HCT116 (cell line): ENCODE measurements at regions not wholly inside any gene's neighbourhood (a gene's known extent, or its start where the extent isn't known, plus 50 kb on each side); places are given as distances from the start of the nearest gene placed in this dataset.
A peak's percentile ranks its signal among the peaks of the same experiment; 100 is the strongest.

ENCODE experiments used
- ATAC-seq: fragments of 200-7000 bp; cut with Tn5 transposase; 2 replicates; pipeline ENCODE4 v1.9.1; 2020; ENCODE audit warnings: mild to moderate bottlenecking, moderate library complexity
- BruUV-seq: library from RNA; stranded (reverse); fragments of 400-500 nt; replicated peaks from 2 replicates; lab custom pipeline; 2021; lab: Mats Ljungman, UMichigan
- CTCF ChIA-PET: fragments of 300-600 bp; sonication (Branson Sonifier 250); formaldehyde crosslinking; loops from one replicate; lab custom pipeline; 2021; ENCODE audit warnings: antibody characterized with exemption; lab: Charles Lee
- POLR2A ChIA-PET: fragments of 300-600, 350-600 bp; sonication (Branson Sonifier 250); formaldehyde crosslinking; loops from one replicate; lab custom pipeline; 2021; ENCODE audit warnings: antibody characterized with exemption; lab: Charles Lee
- RAD21 ChIA-PET, 2 experiments: fragments of 300-600 bp; sonication (Branson Sonifier 250); formaldehyde crosslinking; loops; one replicate each; lab custom pipeline; 2023; ENCODE audit warnings: low total read pairs in 2 of 2; ENCODE audit not compliant: uncharacterized antibody in 2 of 2, unreplicated experiment in 2 of 2, low non-redundant PET in 1 of 2; lab: Charles Lee
- DNase-seq: peaks from one replicate; pipeline ENCODE4 v3.0.0-alpha.2; 2010; ENCODE audit warnings: low read depth, low spot score
- H2AFZ ChIP-seq: fragments of 200-600 bp; shearing (Covaris generic), sonication (generic); 2 replicates; pipeline ENCODE4 v1.6.1; 2017; ENCODE audit warnings: low read depth, mixed run types, mixed read lengths, antibody characterized with exemption, low read length; ENCODE audit not compliant: poor library complexity, severe bottlenecking
- H3K27ac ChIP-seq: 2 replicates; pipeline ENCODE4 v1.5.1; 2012; ENCODE audit warnings: low read depth, low read length
- H3K27me3 ChIP-seq: fragments of 200-600 bp; sonication (generic); 2 replicates; pipeline ENCODE4 v1.6.1; 2016; ENCODE audit warnings: mixed run types, low read length, mixed read lengths; ENCODE audit not compliant: insufficient read depth
- H3K36me3 ChIP-seq, 2 experiments: fragments of 200-500 bp in 1 of 2; fragments of 200-600 bp in 1 of 2; sonication (Bioruptor generic) in 1 of 2; sonication (generic) in 1 of 2; 2 replicates each; pipeline versions ENCODE4 v1.5.1 to v1.6.1; 2014 to 2016; ENCODE audit warnings: low read length in 2 of 2, inconsistent platforms in 1 of 2, mixed read lengths in 1 of 2, mixed run types in 1 of 2; ENCODE audit not compliant: insufficient read depth in 2 of 2, control insufficient read depth in 1 of 2
- H3K4me1 ChIP-seq, 2 experiments: fragments of 200-600 bp in 1 of 2; sonication (generic) in 1 of 2; 2 replicates each; pipeline versions ENCODE4 v1.5.1 to v1.6.1; 2012 to 2017; ENCODE audit warnings: low read length in 2 of 2, inconsistent platforms in 1 of 2, mild to moderate bottlenecking in 1 of 2, mixed read lengths in 1 of 2, mixed run types in 1 of 2, moderate library complexity in 1 of 2; ENCODE audit not compliant: insufficient read depth in 2 of 2, control insufficient read depth in 1 of 2
- H3K4me2 ChIP-seq: fragments of 200-600 bp; sonication (generic); 2 replicates; pipeline ENCODE4 v1.6.1; 2017; ENCODE audit warnings: mixed run types, low read length, mixed read lengths
- H3K4me3 ChIP-seq, 2 experiments: fragments of 200-600 bp in 1 of 2; sonication (generic) in 1 of 2; replicated peaks in 1 of 2; 2 replicates each; pipeline ENCODE4 v1.5.1; 2011 to 2016; ENCODE audit warnings: low read length in 2 of 2, control low read depth in 1 of 2, low read depth in 1 of 2, mild to moderate bottlenecking in 1 of 2, mixed read lengths in 1 of 2, mixed run types in 1 of 2
- H3K79me2 ChIP-seq: fragments of 200-600 bp; sonication (generic); 2 replicates; pipeline ENCODE4 v1.6.1; 2017; ENCODE audit warnings: mild to moderate bottlenecking, mixed run types, low read length, moderate library complexity, mixed read lengths; ENCODE audit not compliant: insufficient read depth
- H3K9ac ChIP-seq: fragments of 200-600 bp; sonication (generic); 2 replicates; pipeline ENCODE4 v1.6.1; 2016; ENCODE audit warnings: low read length, mixed read lengths
- H3K9me2 ChIP-seq: fragments of 200-600 bp; sonication (generic), shearing (Covaris generic); 2 replicates; pipeline ENCODE4 v1.6.1; 2017; ENCODE audit warnings: mixed run types, mild to moderate bottlenecking, moderate library complexity; ENCODE audit not compliant: insufficient read depth
- H3K9me3 ChIP-seq, 2 experiments: fragments of 200-500 bp in 1 of 2; fragments of 200-600 bp in 1 of 2; sonication (Bioruptor generic) in 1 of 2; sonication (generic) in 1 of 2; 2 replicates each; pipeline ENCODE4 v1.6.1; 2014 to 2017; ENCODE audit warnings: low read length in 2 of 2, mixed read lengths in 2 of 2, inconsistent platforms in 1 of 2, low read depth in 1 of 2, mild to moderate bottlenecking in 1 of 2, mixed run types in 1 of 2, moderate library complexity in 1 of 2; ENCODE audit not compliant: control insufficient read depth in 1 of 2, insufficient read depth in 1 of 2
- H4K20me1 ChIP-seq: fragments of 200-600 bp; sonication (generic), shearing (Covaris generic); 2 replicates; pipeline ENCODE4 v1.6.1; 2017; ENCODE audit warnings: mixed run types, mild to moderate bottlenecking, moderate library complexity; ENCODE audit not compliant: insufficient read depth
- CEBPB ChIP-seq: IDR thresholded peaks from 2 replicates; pipeline ENCODE4 v1.6.1; 2012; ENCODE audit warnings: low read depth
- EGR1 ChIP-seq: IDR thresholded peaks from 2 replicates; pipeline ENCODE4 v1.6.1; 2012; ENCODE audit warnings: low read depth
- EZH2 ChIP-seq: fragments of 200-600 bp; sonication (generic); IDR thresholded peaks from 2 replicates; pipeline ENCODE4 v1.6.1; 2017; ENCODE audit warnings: antibody characterized with exemption, mixed run types
- FOSL1 ChIP-seq: IDR thresholded peaks from 2 replicates; pipeline ENCODE4 v1.6.1; 2012; ENCODE audit warnings: low read depth
- POLR2A ChIP-seq: IDR thresholded peaks from 2 replicates; pipeline ENCODE4 v1.7.0; 2011; ENCODE audit warnings: borderline replicate concordance; ENCODE audit not compliant: insufficient read depth, insufficient read length; ENCODE audit errors: extremely low read depth
- POLR2AphosphoS5 ChIP-seq: IDR thresholded peaks from 2 replicates; pipeline ENCODE4 v1.6.1; 2011; ENCODE audit warnings: mild to moderate bottlenecking, low read depth, low read length, moderate library complexity
- SIN3A ChIP-seq: IDR thresholded peaks from 2 replicates; pipeline ENCODE4 v1.6.1; 2012; ENCODE audit warnings: low read depth
- SP1 ChIP-seq: IDR thresholded peaks from 2 replicates; pipeline ENCODE4 v1.6.1; 2012; ENCODE audit warnings: low read depth
- TCF7L2 ChIP-seq: IDR thresholded peaks from 2 replicates; pipeline ENCODE4 v1.7.0; 2011; ENCODE audit warnings: borderline replicate concordance, inconsistent platforms; ENCODE audit not compliant: insufficient read depth, insufficient read length; ENCODE audit errors: extremely low read depth
- YY1 ChIP-seq: IDR thresholded peaks from 2 replicates; pipeline ENCODE4 v1.6.1; 2011; ENCODE audit warnings: low read length, low read depth, moderate library complexity, mild to moderate bottlenecking; ENCODE audit not compliant: insufficient replicate concordance; ENCODE audit errors: extremely low read depth
- ZFX ChIP-seq: fragments of 450-650 bp; IDR thresholded peaks from 2 replicates; pipeline ENCODE4 v1.6.1; 2017
- ZNF274 ChIP-seq: fragments of 200-500 bp; sonication (Bioruptor generic); IDR thresholded peaks from 2 replicates; pipeline ENCODE4 v1.6.1; 2014; ENCODE audit warnings: mild to moderate bottlenecking, low read depth, low read length, inconsistent platforms
- intact Hi-C: fragments of 100-400 bp; cut with micrococcal nuclease; formaldehyde crosslinking; loops from 2 replicates; pipeline ENCODE4 v1.10.0; 2022
- TF ChIP-seq, protein P1 (sequence below): IDR thresholded peaks from 2 replicates; pipeline ENCODE4 v1.6.1; 2012
- TF ChIP-seq, protein P2 (sequence below): IDR thresholded peaks from 2 replicates; pipeline ENCODE4 v1.6.1; 2011; ENCODE audit warnings: mild to moderate bottlenecking, low read length, moderate library complexity; ENCODE audit not compliant: insufficient replicate concordance; ENCODE audit errors: extremely low read depth

DNA sequence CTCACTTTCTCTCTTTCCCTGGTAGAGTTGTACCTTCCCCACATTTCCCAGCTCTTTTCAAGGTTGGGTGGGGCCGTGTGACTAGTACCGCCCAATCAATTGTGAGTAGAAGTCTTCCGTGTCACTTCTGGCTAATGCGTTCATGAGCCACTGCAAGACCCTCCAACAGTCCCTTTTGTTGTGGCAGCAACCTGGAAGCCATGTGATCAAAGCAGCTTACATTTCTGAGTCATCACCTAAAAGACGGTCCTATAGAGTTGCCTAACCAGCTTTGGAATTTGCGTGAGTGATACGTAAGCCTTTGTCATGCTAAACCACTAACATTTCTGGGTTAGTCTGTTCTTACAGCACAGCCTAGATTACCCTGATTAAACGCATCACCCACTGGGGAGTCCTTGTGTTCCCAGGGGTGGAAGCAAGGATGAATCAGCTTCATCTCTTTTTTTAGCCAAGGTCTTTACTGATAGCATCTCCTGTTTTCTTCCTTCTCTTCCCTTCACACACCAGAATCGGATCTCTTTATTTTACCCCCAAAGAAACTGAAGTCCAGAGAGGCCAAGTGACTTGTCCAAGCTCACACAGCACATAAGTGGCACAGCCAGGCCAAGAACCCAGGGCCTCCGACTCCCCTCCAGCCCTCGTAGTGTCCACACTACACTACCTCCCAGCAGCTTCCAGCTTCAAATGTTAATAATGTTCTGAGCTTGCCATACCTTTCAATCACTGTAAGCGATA lies 366.3 kb upstream of the XYLT1 start:
- no peak overlapping the region for H2AFZ ChIP-seq
- peaks cover 5% of the 10 kb centered on the region; the same call in 1 of the 2 replicates for H3K27me3 ChIP-seq
- RAD21 ChIA-PET, result no interaction called here
- DNase-seq (peak; percentile 54), ATAC-seq (peak; percentile 84)
- no peaks in the 10 kb centered on the region for H3K9me3 ChIP-seq
- intact Hi-C loops, result no loop called here
- CTCF ChIA-PET, result no interaction called here
- no peak overlapping the region for H3K9ac ChIP-seq
- H3K36me3 ChIP-seq, result no peaks in the 10 kb centered on the region
- H3K79me2 ChIP-seq, result no peaks in the 10 kb centered on the region
- no TSS peak for BruUV-seq
- H3K4me2 ChIP-seq, result peak overlapping the region; percentile 52
- H3K4me1 ChIP-seq, result peaks cover 0 to 11% of the 10 kb centered on the region in 2 experiments; a peak in 2 of 4 replicates
- H3K27ac ChIP-seq, result no peak overlapping the region
- peak; percentile 35; the same call in 1 of the 2 replicates for TF ChIP-seq CEBPB
- no peak for TF ChIP-seq SIN3A
- TF ChIP-seq FOSL1, result peak; percentile 27; the same call in 1 of the 2 replicates
- TF ChIP-seq EGR1, result no peak
- no peak overlapping the region for H3K4me3 ChIP-seq
- POLR2A ChIA-PET, result no interaction called here
- H3K9me2 ChIP-seq, result no peaks in the 10 kb centered on the region
- H4K20me1 ChIP-seq, result no peaks in the 10 kb centered on the region

DNA sequence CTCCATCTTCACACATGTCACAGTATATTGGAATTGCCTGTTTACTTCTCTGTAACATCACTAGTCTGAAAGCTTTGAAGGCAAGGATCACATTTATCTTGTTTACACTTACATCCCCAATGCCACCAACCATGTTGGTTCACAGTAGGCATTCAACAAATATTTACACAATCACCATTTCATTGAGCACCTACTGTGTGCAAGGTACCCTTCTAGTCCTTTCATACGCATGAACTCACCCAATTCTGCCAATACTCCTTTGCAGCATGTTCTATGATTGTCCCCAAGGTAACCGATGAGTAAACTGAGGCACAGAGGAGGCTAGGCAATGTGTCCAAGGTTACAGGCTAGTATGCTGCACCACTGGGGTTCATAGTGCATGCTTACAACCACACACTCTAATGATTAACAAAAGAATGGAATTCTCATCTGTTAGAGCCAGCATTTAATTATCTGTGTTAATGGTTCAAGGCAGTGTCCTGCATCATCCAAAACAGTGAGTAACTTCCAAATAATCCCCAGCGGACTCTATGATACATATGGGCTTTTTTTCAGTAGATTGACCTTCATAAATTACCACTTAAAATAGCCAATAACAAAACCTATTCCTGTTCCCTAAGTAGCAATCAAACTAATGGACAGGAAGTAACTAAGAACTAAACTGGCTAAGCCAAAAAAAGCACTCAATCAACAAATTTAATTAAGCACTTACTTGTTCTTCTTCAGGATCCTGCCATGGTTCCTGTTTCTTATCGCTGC lies 364.5 kb upstream of the XYLT1 start:
- POLR2A ChIA-PET, result no interaction called here
- Histone ChIP-seq H3K9me2 (no peaks in the 10 kb centered on the region), H3K27ac (no peak overlapping the region), H3K4me3 (no peak overlapping the region), H3K27me3 (peaks cover 5% of the 10 kb centered on the region; the same call in 1 of the 2 replicates), H2AFZ (no peak overlapping the region)
- BruUV-seq, result no TSS peak
- CTCF ChIA-PET, result no interaction called here
- no peak for DNase-seq
- no peak for TF ChIP-seq YY1
- TF ChIP-seq, protein P1, sequence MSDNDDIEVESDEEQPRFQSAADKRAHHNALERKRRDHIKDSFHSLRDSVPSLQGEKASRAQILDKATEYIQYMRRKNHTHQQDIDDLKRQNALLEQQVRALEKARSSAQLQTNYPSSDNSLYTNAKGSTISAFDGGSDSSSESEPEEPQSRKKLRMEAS, result no peak
- no peak for TF ChIP-seq CEBPB
- TF ChIP-seq SIN3A, result no peak
- TF ChIP-seq ZNF274, result no peak
- no peak for TF ChIP-seq ZFX
- TF ChIP-seq, protein P2, sequence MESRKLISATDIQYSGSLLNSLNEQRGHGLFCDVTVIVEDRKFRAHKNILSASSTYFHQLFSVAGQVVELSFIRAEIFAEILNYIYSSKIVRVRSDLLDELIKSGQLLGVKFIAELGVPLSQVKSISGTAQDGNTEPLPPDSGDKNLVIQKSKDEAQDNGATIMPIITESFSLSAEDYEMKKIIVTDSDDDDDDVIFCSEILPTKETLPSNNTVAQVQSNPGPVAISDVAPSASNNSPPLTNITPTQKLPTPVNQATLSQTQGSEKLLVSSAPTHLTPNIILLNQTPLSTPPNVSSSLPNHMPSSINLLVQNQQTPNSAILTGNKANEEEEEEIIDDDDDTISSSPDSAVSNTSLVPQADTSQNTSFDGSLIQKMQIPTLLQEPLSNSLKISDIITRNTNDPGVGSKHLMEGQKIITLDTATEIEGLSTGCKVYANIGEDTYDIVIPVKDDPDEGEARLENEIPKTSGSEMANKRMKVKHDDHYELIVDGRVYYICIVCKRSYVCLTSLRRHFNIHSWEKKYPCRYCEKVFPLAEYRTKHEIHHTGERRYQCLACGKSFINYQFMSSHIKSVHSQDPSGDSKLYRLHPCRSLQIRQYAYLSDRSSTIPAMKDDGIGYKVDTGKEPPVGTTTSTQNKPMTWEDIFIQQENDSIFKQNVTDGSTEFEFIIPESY, result no peak
- no peak for TF ChIP-seq FOSL1
- TF ChIP-seq SP1, result no peak
- TF ChIP-seq POLR2A, result no peak
- no peak for TF ChIP-seq EZH2
- TF ChIP-seq TCF7L2, result no peak
- no peak for TF ChIP-seq POLR2AphosphoS5
- TF ChIP-seq, all 23 proteins: peak for 0
- Histone ChIP-seq H3K79me2 (no peaks in the 10 kb centered on the region), H3K9ac (no peak overlapping the region), H3K36me3 (no peaks in the 10 kb centered on the region), H3K4me1 (peaks cover 0 to 11% of the 10 kb centered on the region in 2 experiments; a peak in 2 of 4 replicates), H3K4me2 (no peak overlapping the region), H3K9me3 (no peaks in the 10 kb centered on the region), H4K20me1 (no peaks in the 10 kb centered on the region)
- RAD21 ChIA-PET, result no interaction called here
- no peak for ATAC-seq
- intact Hi-C loops, result no loop called here
